Liver (tissue), 8 donors: ENCODE measurements at regions not wholly inside any gene's neighbourhood (a gene's known extent, or its start where the extent isn't known, plus 50 kb on each side); places are given as distances from the start of the nearest gene placed in this dataset.

Source experiments
- DNase-seq: peaks from one replicate; pipeline ENCODE4 v3.0.0-alpha.2; 2017; ENCODE audit warnings: low spot score
- H3K27ac ChIP-seq, 2 donors: one replicate each; pipeline ENCODE4 v1.7.0; 2013; ENCODE audit warnings: inconsistent platforms in 2 of 2, low read length in 2 of 2, control low read depth in 1 of 2, low read depth in 1 of 2, mild to moderate bottlenecking in 1 of 2
- H3K27me3 ChIP-seq, 4 donors: one replicate each; pipeline versions ENCODE4 v1.6.1 to v1.7.0; 2013; ENCODE audit warnings: low read length in 3 of 4, inconsistent platforms in 1 of 4, mild to moderate bottlenecking in 1 of 4, moderate library complexity in 1 of 4; ENCODE audit not compliant: control insufficient read depth in 4 of 4, insufficient read depth in 4 of 4
- H3K36me3 ChIP-seq, 4 donors: one replicate each; pipeline versions ENCODE4 v1.6.1 to v1.7.0; 2013; ENCODE audit warnings: low read length in 3 of 4, mild to moderate bottlenecking in 3 of 4, low read depth in 1 of 4, moderate library complexity in 1 of 4; ENCODE audit not compliant: control insufficient read depth in 4 of 4, insufficient read depth in 3 of 4
- H3K4me1 ChIP-seq, 4 donors: one replicate each; pipeline versions ENCODE4 v1.6.1 to v1.7.0; 2013; ENCODE audit warnings: low read length in 3 of 4, mild to moderate bottlenecking in 3 of 4, moderate library complexity in 1 of 4; ENCODE audit not compliant: control insufficient read depth in 4 of 4, insufficient read depth in 4 of 4
- H3K4me3 ChIP-seq, 3 donors: one replicate each; pipeline versions ENCODE4 v1.6.1 to v1.7.0; 2013; ENCODE audit warnings: low read length in 3 of 3, control low read depth in 1 of 3, low read depth in 1 of 3, mild to moderate bottlenecking in 1 of 3
- H3K9ac ChIP-seq, 2 donors: one replicate each; pipeline ENCODE4 v1.7.0; 2013; ENCODE audit warnings: low read length in 2 of 2, mild to moderate bottlenecking in 2 of 2, moderate library complexity in 2 of 2, control low read depth in 1 of 2, low read depth in 1 of 2
- H3K9me3 ChIP-seq, 4 donors: one replicate each; pipeline versions ENCODE4 v1.6.1 to v1.7.0; 2013; ENCODE audit warnings: low read length in 3 of 4; ENCODE audit not compliant: control insufficient read depth in 4 of 4
- FOXA1 ChIP-seq: IDR thresholded peaks from 2 replicates; pipeline ENCODE4 v1.6.1; 2016; ENCODE audit warnings: antibody characterized with exemption
- FOXA2 ChIP-seq: IDR thresholded peaks from 2 replicates; pipeline ENCODE4 v1.6.1; 2016; ENCODE audit warnings: antibody characterized with exemption
- HNF4A ChIP-seq, 2 donors: conservative IDR thresholded peaks; 2 replicates each; pipeline ENCODE4 v1.6.1; 2016; ENCODE audit warnings: antibody characterized with exemption in 2 of 2, mild to moderate bottlenecking in 2 of 2
- HNF4G ChIP-seq: IDR thresholded peaks from 2 replicates; pipeline ENCODE4 v1.6.1; 2016; ENCODE audit warnings: antibody characterized with exemption
- JUND ChIP-seq, 2 donors: IDR thresholded peaks; 2 replicates each; pipeline ENCODE4 v1.6.1; 2016; ENCODE audit warnings: antibody characterized with exemption in 2 of 2
- NR2F2 ChIP-seq: IDR thresholded peaks from 2 replicates; pipeline ENCODE4 v1.6.1; 2016; ENCODE audit warnings: antibody characterized with exemption
- RAD21 ChIP-seq, 2 donors: IDR thresholded peaks; 2 replicates each; pipeline ENCODE4 v1.6.1; 2016; ENCODE audit warnings: antibody characterized with exemption in 2 of 2, mild to moderate bottlenecking in 2 of 2
- RXRA ChIP-seq, 2 donors: IDR thresholded peaks; 2 replicates each; pipeline ENCODE4 v1.6.1; 2017 to 2018; ENCODE audit warnings: antibody characterized with exemption in 2 of 2, mild to moderate bottlenecking in 1 of 2
- SP1 ChIP-seq: IDR thresholded peaks from 2 replicates; pipeline ENCODE4 v1.6.1; 2018; ENCODE audit warnings: antibody characterized with exemption, mild to moderate bottlenecking
- TAF1 ChIP-seq: conservative IDR thresholded peaks from 2 replicates; pipeline ENCODE4 v1.6.1; 2016; ENCODE audit warnings: antibody characterized with exemption, mild to moderate bottlenecking
- YY1 ChIP-seq: IDR thresholded peaks from 2 replicates; pipeline ENCODE4 v1.6.1; 2016; ENCODE audit warnings: antibody characterized with exemption, mild to moderate bottlenecking
- WGBS: extraction: QIAGEN DNeasy Blood & Tissue Kit; methylation state at CpG from one replicate; pipeline ENCODE4 v1.1.7; 2013; 5-methylcytosine and 5-hydroxymethylcytosine counted together
- TF ChIP-seq, protein P1 (sequence below): fragments of 150-350 bp; IDR thresholded peaks from 2 replicates; pipeline ENCODE4 v1.5.1; 2017; ENCODE audit warnings: improper control_type of control experiment, low read depth, low read length; ENCODE audit not compliant: missing input control
- TF ChIP-seq, protein P2 (sequence below): IDR thresholded peaks from 2 replicates; pipeline ENCODE4 v1.6.1; 2016; ENCODE audit warnings: antibody characterized with exemption
- TF ChIP-seq, protein P3 (sequence below): IDR thresholded peaks from 2 replicates; pipeline ENCODE4 v1.6.1; 2016; ENCODE audit warnings: antibody characterized with exemption
- donor health status: healthy.
- donor health status: healthy.
- donor health status: healthy.
- donor health status: healthy.
- donor health status: healthy.

DNA sequence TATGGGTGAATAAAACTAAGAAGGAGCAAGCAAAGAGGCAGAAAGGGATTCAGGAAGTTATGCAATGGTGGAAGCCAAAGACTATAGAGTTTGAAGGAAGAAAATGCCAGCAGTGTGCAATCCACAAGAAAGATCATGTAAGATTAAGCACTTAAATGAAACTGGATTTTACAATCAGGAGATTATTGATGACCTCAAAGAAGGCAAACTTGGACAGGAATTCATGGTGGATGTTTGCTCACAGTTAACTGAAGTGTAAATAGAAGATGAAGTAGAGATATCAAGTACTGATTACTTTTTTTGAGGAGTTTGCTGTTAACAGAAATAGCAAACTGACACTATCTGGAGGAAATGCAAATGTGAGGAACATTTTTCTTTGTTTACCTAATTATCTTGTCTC lies 308.9 kb downstream of the RND3 start:
- Histone ChIP-seq H3K9ac (peak overlapping the region in 1 of 2 donors; percentile 44), H3K27me3 (no peaks in the 10 kb centered on the region), H3K36me3 (no peaks in the 10 kb centered on the region), H3K4me1 (peaks cover 2 to 20% (median 17%) of the 10 kb centered on the region in 4 donors), H3K4me3 (no peak overlapping the region), H3K27ac (no peak overlapping the region), H3K9me3 (no peaks in the 10 kb centered on the region)
- TF ChIP-seq RAD21 (IDR thresholded peaks at IDR 0.05) (peak in 1 of 2 donors; percentile 25), HNF4A (conservative IDR thresholded peaks at IDR 0.05) (peak; percentile 11), YY1 (peak; percentile 30), RXRA (IDR thresholded peaks at IDR 0.05) (peak in 1 of 2 donors; percentile 17), FOXA1 (no peak), FOXA2 (peak; percentile 27), HNF4G (no peak)
- TF ChIP-seq, protein P1, sequence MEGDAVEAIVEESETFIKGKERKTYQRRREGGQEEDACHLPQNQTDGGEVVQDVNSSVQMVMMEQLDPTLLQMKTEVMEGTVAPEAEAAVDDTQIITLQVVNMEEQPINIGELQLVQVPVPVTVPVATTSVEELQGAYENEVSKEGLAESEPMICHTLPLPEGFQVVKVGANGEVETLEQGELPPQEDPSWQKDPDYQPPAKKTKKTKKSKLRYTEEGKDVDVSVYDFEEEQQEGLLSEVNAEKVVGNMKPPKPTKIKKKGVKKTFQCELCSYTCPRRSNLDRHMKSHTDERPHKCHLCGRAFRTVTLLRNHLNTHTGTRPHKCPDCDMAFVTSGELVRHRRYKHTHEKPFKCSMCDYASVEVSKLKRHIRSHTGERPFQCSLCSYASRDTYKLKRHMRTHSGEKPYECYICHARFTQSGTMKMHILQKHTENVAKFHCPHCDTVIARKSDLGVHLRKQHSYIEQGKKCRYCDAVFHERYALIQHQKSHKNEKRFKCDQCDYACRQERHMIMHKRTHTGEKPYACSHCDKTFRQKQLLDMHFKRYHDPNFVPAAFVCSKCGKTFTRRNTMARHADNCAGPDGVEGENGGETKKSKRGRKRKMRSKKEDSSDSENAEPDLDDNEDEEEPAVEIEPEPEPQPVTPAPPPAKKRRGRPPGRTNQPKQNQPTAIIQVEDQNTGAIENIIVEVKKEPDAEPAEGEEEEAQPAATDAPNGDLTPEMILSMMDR = no peak
- DNase-seq = no peak

DNA sequence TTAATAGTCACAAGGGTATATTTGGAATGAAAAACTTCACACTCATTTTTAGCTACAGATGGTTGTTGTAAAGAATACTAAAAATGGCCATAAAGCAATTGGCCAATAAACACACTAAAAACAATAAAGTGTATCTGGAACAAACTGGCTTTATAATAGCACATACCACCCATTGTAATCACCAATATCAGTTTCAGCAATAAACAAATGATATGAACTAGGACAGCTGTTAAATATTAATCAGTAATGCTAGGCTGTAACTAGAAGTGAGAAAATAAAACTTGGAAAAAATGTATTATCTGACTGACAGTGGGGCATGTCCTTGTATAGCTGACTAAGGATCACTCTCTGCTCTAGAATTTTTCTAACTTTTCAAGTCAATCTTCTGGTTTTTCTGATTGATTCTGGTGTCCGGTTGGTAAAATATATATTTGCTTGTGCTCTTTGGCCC lies 312.5 kb downstream of the RND3 start:
- Histone ChIP-seq H3K27ac (peak overlapping the region; percentile 6 to 36), H3K4me1 (peaks cover 3 to 26% (median 18%) of the 10 kb centered on the region in 4 donors), H3K4me3 (no peak overlapping the region), H3K9me3 (peaks cover 0 to 5% (median 0%) of the 10 kb centered on the region in 4 donors), H3K36me3 (no peaks in the 10 kb centered on the region), H3K9ac (no peak overlapping the region), H3K27me3 (no peaks in the 10 kb centered on the region)
- 22% methylated on average over 1 of the region's 1 CpG for WGBS
- peak; percentile 58 for TF ChIP-seq YY1
- peak; percentile 6 to 18 for TF ChIP-seq RXRA (IDR thresholded peaks at IDR 0.05)
- no peak for TF ChIP-seq HNF4G
- peak; percentile 37 for TF ChIP-seq SP1
- peak in 1 of 2 donors; percentile 27 for TF ChIP-seq JUND (IDR thresholded peaks at IDR 0.05)
- peak; percentile 25 to 26 for TF ChIP-seq HNF4A (conservative IDR thresholded peaks at IDR 0.05)
- peak; percentile 14 for TF ChIP-seq TAF1
- no peak for TF ChIP-seq NR2F2
- peak in 1 of 2 donors; percentile 32 for TF ChIP-seq RAD21 (IDR thresholded peaks at IDR 0.05)
- DNase-seq = no peak

DNA sequence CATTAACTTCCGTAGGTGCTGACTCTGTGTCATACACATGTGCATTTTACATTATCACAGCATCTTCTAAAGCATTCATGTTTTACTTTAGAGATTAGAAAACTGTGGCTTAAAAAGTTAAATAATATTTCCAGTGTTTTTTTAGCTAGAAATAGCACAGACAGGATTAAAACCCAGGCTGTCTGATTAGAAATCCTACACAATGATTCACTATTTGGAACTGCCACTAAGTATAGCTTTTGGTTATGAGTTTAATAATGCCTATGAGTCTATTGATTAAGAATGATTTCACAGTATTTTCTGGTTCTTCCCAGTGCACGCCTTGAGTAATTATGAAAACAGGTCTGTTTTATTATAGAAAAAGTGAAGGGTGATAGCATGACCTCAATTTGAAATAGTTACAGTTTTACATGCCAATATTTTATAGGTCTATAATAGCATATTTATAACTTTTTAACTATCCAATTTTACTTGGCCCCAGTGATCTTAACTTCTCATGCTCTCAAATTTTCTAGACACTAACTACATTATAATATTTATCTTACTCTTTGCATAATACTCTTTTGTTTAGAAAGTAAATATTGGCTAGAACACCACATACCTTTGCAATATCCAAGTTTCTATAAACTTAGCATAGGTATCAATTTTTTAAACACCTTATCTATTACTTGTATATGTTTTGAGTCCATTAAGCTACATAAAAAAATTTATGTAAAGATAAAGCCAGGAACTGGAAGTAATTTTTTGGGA lies 313.2 kb downstream of the RND3 start:
- Histone ChIP-seq H3K4me1 (peaks cover 3 to 32% (median 24%) of the 10 kb centered on the region in 4 donors), H3K4me3 (no peak overlapping the region), H3K27me3 (no peaks in the 10 kb centered on the region), H3K36me3 (no peaks in the 10 kb centered on the region), H3K9me3 (peaks cover 0 to 5% (median 0%) of the 10 kb centered on the region in 4 donors), H3K27ac (peak overlapping the region in 1 of 2 donors; percentile 40), H3K9ac (peak overlapping the region in 1 of 2 donors; percentile 66)
- WGBS = 67% methylated on average over 2 of the region's 2 CpGs
- TF ChIP-seq, protein P2, sequence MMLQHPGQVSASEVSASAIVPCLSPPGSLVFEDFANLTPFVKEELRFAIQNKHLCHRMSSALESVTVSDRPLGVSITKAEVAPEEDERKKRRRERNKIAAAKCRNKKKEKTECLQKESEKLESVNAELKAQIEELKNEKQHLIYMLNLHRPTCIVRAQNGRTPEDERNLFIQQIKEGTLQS = no peak
- TF ChIP-seq TAF1 (no peak), RAD21 (IDR thresholded peaks at IDR 0.05) (no peak), FOXA1 (no peak)
- TF ChIP-seq, protein P1 = no peak
- TF ChIP-seq, protein P3, sequence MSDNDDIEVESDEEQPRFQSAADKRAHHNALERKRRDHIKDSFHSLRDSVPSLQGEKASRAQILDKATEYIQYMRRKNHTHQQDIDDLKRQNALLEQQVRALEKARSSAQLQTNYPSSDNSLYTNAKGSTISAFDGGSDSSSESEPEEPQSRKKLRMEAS = no peak
- DNase-seq = no peak
